ENCODE measurements at regions not wholly inside any gene's neighbourhood (a gene's known extent, or its start where the extent isn't known, plus 50 kb on each side); places are given as distances from the start of the nearest gene placed in this dataset.
"Not testable (repeated sequence)": the region's sequence is repeated elsewhere in the genome, so short reads cannot be mapped to it uniquely, and the experiment has no call there.

DNA sequence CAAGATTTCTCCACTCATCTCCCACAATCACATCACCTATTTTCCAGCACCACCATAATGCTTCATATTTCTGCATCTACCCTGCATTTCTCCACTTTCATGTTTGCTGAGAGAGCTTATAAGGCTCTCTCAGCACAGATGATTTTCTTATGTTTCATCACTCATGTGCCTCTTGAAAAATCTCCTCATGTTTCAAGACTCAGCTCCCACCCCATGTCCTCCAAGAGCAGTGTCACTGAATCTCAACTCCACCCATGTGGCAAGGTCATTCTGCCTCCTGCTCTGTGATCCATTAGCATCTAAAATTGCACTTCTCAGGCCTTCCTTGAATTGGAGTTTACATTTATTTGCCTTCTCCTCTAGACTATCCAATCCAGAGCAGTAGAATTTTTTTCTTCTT, 178.7 kb upstream of the IRAK1BP1 start:
- DNase-seq: no peak

DNA sequence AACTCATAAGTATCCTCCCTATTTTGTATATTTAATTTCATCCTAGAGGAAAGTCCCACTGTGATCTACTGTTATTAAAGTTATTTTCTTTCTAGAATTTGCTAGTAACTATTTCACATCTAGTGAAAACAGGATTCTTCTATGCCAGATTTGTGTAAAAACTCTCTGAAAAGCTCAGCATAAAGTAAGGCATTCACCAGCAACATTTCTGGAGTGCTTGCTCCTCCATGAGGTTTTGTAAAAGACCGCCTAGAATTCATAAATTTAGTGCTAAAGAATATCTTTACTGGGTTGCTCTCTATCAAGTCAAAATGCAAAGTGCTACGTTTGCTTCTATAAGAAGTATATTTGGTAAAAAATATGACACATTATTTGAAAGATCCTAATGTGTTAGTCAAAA, 173.5 kb upstream of the IRAK1BP1 start:
- DNase-seq: no peak

DNA sequence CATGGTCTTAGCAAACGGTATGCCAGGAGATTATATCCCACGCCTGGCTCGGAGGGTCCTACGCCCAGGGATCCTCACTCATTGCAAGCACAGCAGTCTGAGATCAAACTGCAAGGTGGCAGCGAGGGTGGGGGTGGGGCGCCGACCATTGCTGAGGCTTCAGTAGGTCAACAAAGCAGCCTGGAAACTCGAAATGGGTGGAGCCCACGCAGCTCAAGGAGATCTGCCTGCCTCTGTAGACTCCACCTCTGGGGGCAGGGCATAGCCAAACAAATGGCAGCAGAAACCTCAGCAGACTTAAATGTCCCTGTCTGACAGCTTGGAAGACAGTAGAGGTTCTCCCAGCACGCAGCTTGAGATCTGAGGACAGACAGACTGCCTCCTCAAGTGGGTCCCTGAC, 172.7 kb upstream of the IRAK1BP1 start:
- not testable (repeated sequence) for DNase-seq

DNA sequence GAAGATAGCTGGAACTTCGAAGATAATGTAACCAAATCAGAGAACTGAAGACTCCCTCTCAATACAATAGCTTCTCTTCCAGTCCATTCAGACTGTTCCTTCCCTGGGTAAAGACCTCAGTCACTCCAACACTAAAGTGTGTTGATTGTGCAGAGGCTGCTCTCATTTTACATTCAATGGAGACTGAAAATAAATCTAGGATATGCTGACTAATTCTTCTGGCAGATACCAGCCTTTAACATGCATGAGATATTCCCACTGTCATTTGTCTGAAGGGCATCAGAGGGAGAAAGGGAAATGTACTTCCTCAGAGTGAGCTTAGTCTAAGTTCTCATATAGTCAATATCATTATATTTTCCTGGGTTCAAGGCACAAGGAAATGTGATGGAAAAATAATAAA, 166.4 kb upstream of the IRAK1BP1 start:
- peak; percentile 4 for DNase-seq

DNA sequence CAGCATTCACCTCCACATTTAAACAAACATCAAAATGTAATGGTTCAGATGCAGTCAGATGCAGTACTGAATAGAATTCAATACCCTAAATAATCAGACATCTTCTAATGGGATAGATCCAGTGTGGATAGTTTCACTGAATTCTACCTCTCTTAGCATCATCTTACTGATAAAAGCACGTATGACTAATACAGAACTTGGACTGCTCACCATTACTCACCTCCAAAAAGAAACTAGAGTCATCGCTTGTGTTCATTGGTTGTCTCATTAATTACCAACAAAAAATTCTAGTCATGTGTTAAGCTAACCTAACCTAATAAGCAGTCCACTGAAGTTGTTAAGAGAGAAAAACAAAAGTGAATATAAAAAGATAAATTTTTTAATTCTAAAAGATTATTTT, 165.9 kb upstream of the IRAK1BP1 start:
- DNase-seq: peak; percentile 69

DNA sequence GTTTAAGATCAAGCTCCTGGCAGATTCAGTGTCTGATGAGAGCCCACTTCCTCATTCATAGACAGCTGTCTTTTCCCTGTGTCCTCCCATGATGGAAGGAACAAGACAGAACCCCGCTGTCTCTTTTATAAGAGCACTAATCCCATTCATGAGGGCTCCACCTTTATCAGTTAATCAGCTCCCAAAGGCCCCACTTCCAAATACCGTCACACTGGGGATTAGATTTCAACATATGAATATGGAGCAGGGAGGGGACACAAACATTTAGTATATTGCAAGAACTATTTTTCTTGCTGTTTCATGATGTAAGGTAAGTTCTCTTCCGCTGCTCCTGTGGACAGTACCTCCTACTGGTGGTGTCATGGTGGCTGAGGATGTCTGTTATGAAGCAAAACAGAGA, 158.3 kb upstream of the IRAK1BP1 start:
- DNase-seq: no peak

DNA sequence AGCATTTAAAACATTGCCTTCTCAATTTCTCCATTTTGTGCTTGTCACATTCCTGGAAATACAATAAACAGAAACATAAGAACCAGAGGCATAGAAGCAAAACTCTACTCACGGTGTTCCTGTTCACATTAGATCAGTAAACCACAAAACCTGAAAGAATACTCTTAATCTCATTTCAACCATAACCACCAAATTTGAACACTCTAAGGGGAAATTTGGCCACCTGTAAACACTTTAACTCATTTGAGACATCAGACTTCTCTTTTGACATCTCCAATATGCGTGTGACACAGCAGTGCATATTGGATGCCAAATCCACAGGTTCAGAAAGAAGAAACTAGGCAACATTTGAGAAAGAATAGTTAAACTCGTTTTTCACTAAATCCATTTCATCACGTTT, 153.8 kb upstream of the IRAK1BP1 start:
- DNase-seq: no peak

DNA sequence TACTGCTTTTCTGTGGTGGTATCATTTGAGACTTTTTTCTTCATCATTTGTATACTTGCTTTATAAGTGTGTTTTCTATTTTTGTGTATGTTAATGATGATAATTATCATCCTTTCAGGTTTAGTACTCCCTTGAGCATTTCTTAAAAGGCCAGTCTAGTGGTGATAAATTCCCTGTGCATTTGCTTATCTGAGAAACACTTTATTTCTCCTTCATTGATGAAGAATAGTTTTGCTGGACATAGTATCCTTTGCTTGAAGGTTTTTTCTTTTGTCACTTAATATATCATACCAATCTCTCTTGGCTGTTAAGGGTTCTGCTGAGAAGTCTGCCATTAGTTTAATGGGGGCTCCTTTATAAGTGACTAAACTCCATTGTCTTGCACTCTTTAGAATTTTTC, 123.2 kb upstream of the IRAK1BP1 start:
- no peak for DNase-seq

DNA sequence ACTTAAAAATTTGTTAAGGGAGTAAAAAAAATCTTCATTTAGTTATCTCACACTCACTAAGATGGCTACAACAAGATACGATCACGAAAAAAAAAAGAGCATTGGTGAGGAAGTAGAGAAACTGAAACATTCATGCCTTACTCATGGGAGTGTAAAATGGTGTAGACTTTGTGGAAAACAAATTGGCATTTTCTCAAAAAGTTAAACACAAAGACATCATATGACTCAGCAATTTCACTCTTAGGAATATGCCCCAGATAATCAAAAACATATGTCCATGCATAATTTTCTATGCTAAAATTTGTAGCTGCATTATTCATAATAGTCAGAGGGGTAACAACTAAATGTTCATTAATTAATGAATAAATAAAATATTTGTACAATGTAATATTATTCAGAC, 120.9 kb upstream of the IRAK1BP1 start:
- DNase-seq: peak; percentile 83

DNA sequence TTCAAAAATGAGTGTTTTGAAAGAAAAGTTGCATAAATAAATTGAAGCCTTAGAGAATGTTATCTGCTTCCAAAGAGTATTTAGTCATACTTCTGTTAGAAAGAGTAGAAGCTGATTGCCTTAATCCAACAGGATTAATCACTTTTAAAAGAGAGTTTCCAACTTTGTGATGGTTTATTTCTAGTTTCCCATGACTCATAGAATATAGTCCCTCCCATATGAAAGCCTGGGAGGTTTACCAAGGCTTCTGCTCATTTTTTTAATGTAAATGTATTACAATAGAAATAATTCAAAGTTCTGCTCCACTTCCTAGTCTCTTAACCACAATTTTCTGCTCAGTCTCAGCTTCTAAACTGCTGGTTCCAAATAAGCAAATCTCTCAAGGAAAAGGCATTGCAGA, 118.0 kb upstream of the IRAK1BP1 start:
- peak; percentile 63 for DNase-seq

DNA sequence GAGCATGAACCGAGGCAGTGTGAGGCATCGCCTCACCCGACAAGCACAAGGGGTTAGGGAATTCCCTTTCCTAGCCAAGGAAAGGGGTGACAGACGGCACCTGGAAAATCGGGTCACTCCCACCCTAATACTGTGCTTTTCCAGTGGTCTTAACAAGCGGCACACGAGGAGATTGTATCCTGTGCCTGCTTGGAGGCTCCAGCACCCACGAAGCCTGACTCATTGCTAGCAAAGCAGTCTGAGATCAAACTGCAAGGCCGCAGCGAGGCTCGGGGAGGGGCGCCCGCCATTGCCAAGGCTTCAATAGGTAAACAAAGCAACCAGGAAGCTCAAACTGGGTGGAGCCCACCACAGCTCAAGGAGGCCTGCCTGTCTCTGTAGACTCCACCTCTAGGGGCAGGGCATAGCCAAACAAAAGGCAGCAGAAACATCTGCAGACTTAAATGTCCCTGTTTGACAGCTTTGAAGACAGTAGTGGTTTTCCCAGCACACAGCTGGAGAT, 109.0 kb upstream of the IRAK1BP1 start:
- not testable (repeated sequence) for DNase-seq

DNA sequence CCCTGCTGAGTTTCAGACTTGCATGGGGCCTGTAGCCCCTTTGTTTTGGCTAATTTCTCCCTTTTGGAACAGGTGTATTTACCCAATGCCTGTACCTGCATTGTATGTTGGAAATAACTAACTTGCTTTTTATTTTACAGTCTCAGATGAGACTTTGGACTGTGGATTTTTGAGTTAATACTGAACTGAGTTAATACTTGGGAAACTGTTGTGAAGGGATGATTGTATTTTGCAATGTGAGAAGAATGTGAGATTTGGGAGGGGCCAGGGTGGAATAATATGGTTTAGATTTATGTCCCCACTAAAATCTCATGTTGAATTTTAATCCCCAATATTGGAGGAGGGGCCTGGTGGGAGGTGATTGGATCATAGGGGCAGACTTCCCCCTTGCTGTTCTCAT, 99.1 kb upstream of the IRAK1BP1 start:
- DNase-seq: no peak

DNA sequence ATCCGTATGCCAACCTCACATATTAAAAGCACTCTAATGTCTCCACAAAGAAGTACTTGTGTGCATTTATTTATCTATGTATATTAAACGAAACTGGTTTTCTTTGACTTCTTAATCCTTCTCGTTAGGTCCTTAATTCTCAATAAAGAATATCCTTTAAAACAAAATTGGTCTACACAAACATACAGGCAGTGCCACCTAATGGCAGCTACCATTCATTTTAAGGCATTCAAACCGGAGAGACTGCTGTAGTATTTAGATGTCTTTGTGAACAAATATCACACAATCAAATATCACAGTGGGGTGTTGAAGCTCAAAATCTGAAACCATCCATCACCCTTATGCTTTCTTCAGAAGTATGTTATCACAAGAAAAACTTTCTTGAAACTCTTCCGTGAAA, 96.6 kb upstream of the IRAK1BP1 start:
- DNase-seq: no peak

DNA sequence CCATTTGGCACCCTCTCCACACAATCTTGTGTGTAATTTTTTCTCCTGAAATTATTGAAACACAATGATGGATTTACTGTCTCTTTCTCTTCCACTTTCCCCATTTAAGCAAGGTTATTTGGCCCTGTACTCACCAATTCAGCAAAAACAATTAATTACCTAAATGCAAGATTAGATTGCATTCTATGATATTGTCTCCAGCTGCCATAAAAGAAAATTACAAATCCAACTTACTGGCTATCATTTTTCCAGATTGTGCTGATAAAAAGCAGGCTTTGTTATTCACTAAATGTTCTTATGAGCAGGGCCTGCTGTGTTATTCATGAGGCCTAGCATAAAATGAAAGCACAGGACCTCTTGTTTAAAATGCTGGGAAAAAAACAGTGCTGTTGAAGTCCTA, 95.8 kb upstream of the IRAK1BP1 start:
- no peak for DNase-seq

DNA sequence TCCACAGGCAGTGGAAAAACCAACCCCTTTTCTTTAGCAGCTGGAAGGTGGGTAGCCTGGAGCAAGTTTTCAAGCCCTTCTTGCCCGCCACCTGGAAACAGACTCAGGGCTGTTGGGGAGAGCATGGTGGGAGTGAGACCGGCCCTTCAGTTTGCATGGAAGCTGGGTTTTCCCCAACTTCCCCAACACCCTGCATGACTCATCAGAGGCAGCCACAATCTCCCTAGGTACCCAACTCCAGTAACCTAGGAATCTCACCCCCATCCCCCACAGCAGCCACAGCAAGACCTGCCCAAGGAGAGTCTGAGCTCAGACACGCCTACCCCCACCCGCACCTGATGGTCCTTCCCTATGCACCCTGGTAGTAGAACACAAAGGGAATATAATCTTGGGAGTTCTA, 86.3 kb upstream of the IRAK1BP1 start:
- DNase-seq: no peak

DNA sequence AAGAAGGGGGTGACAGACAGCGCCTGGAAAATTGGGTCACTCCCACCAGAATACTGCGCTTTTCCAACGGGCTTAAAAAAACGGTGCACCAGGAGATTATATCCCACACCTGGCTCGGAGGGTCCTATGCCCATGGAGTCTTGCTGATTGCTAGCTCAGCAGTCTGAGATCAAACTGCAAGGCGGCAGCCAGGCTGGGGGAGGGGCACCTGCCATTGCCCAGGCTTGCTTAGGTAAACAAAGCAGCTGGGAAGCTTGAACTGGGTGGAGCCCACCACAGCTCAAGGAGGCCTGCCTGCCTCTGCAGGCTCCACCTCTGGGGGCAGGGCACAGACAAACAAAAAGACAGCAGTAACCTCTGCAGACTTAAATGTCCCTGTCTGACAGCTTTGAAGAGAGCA, 84.0 kb upstream of the IRAK1BP1 start:
- DNase-seq: not testable (repeated sequence)

DNA sequence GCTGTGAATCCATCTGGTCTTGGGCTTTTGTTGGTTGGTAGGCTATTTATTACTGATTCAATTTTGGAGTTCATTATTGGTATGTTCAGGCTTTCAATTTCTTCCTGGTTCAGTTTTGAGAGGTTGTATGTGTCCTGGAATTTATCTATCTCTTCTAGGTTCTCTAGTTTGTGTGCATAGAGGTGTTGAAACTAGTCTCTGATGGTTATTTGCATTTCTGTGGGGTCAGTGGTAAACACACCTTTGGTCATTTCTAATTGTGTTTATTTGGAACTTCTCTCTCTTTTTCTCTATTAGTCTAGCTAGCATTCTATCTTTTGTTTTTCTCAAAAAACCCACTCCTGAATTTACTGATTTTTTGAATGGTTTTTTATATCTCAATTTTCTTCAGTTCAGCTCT, 70.1 kb upstream of the IRAK1BP1 start:
- no peak for DNase-seq

DNA sequence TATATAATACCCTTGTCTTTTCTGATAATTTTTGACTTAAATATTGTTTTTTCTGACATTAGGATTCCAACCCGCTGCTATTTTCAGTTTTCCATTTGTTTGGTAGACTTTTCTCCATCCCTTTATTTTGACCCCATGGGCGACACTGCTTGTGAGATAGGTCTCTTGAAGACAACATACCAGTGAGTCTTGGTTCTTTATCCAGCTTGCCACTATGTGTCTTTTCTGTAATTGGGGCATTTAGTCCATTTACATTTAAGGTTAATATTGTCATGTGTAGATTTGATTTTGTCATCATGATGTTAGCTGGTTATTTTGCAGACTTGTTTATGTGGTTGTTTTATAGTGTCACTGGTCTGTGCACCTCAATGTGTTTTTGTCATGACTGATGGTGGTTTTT, 67.7 kb upstream of the IRAK1BP1 start:
- DNase-seq: no peak

DNA sequence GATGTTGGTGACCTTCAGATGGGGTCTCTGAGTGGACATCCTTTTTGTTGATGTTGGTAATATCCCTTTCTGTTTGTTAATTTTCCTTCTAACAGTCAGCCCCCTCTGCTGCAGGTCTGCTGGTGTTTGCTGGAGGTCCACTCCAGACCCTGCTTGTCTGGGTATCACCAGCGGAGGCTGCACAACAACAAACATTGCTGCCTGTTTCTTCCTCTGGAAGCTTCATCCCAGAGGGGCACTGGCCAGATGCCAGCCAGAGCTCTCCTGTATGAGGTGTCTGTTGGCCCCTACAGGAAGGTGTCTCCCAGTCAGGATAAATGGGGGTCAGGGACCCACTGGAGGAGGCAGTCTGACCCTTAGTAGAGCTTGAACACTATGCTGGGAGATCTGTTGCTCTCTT, 60.6 kb upstream of the IRAK1BP1 start:
- DNase-seq: not testable (repeated sequence)

DNA sequence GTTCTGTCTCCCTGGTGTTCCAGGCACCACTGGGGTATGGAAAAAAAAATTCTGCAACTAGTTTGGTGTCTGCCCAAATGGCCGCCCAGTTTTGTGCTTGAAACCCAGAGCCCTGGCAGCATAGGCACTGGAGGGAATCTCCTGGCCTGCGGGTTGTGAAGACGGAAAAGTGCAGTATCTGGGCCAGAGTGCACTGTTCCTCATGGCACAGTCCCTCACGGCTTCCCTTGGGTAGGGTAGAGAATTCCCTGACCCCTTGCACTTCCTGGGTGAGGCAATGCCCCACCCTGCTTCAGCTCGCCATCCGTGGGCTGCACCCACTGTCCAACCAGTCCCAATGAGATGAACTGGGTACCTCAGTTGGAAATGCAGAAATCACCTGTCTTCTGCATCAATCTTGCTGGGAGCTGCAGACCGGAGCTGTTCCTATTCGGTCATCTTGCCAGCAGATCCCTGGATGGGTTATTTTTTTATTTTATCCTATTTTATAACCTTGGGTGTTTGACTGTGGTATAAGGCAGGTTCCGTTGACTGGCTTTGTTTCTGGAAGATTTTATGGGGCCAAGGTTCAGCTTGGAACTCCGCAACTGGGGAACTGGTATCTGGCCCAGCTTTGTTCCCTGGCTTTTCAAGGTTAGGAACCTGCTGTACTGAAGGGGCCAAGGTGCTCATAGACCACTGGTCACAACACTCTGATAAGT, 59.5 kb upstream of the IRAK1BP1 start:
- DNase-seq: not testable (repeated sequence)

DNA sequence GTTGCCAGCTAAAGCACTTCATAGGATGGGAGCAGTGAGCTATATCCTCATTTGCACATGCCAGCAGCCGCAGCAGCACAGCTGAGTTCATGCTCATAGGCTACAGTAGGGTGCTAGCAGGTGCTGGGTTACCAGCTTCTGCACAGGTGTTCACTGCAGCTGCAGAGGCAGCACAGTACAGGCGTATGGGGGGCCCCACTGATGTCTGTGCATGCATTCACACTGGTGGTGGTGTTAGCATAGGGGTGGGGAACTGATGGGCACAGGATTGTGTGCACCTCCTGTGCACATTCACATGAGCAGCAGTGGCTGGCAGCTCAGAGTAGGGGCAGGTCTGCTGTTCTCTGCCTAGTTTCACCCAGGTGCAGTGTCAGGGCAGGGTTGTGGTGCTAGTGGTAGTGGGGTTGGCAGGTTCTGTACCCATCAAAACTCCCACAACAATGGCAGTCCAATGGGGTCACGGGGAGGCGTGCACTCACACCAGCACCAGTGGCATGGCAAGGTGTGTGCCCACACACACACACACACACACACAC, 58.9 kb upstream of the IRAK1BP1 start:
- no peak for DNase-seq

DNA sequence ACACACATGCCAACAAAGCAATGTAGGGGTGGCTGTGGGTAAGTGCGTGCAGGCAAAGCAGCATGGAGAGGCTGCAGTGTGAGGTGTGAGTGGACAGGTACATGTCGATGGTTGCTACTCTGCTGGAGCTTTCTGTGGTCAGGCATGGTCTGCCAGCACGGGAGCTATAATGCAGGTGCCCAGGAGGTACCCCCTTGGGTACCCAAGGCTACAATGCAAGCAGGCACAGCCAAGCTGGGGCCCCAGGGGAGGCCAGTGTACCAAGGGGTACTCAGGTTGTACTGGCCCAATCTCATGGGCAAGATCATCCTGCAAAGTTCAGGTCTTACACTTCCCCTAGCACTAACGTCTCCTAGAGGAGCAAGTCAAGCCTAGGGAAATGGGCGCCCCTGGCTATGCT, 58.4 kb upstream of the IRAK1BP1 start:
- no peak for DNase-seq

DNA sequence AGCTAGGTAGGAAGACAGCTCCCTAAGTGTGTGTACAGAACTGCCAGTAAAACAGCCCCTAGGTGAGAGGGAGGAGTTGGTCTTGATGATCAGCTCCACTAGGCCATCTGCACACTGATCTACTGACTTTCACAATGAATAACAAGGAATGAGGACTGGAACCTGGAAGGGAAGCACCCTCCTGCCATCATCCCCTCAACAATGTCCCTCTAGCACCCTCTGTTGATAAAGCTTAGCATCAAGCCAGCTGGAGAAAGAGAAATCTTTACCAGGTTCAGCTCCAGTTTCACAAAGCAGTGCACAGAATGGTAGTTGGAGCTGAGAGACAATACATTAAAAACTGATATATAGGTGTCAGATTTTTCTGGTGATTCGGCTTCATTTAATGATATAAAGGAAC, 57.2 kb upstream of the IRAK1BP1 start:
- DNase-seq: peak; percentile 54

DNA sequence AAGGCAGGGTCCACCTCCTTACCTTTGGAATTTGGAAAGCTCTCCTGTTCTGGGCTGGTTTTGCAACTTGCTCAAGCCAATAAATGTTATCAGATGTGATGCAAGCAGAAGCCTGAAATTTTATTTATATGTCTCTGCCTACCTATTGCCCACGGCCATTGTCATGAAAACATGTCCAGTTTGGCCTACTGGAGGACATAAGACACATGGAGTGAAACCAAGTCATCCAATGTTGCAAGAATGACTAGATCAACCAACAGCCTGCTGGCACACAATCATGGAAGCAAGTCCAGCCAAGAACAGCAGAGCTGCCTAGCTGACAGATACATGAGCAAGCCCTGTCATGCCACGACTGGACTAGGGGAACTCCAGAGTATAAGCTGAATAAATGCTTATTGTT, 56.7 kb upstream of the IRAK1BP1 start:
- no peak for DNase-seq
